KG1 (cell line): ENCODE measurements at regions not wholly inside any gene's neighbourhood (a gene's known extent, or its start where the extent isn't known, plus 50 kb on each side); places are given as distances from the start of the nearest gene placed in this dataset.

Experiments used
- DNase-seq: peaks from one replicate; lab custom pipeline; 2025; lab: John Stamatoyannopoulos, UW

GRCh38 chr7:13035233-13035632 lies 347.8 kb downstream of the ARL4A start:
- DNase-seq: no peak

GRCh38 chr7:13036256-13036780 lies 348.9 kb downstream of the ARL4A start:
- DNase-seq: no peak

- no peak for DNase-seq
These were observed 349.8 kb downstream of the ARL4A start for GRCh38 chr7:13037216-13037615.

DNA sequence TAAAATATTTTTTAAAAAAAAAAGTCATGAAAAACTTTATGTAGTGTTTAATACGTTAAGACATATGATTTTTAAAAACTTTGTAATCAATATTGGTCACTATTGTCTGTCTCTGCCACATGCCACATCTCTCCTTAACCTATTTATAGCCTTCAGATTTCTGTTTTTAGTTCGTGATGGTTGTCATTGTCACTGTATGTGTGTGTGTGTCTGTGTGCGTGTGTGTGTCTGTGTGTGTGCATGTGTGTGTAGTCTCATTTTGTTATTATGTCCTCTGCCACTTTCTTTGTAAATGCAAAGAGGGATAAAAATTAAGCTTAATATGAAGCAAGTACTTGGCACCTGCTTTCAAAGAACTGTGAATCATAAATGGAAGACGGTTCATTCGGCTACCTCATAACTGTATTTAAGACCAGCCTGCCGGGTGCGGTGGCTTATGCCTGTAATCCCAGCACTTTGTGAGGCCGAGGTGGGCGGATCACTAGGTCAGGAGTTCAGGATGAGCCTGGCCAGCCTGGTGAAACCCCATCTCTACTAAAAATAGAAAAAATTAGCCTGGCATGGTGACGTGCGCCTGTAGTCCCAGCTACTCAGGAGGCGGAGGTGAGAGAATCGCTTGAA lies 354.0 kb downstream of the ARL4A start:
- no peak for DNase-seq

DNA sequence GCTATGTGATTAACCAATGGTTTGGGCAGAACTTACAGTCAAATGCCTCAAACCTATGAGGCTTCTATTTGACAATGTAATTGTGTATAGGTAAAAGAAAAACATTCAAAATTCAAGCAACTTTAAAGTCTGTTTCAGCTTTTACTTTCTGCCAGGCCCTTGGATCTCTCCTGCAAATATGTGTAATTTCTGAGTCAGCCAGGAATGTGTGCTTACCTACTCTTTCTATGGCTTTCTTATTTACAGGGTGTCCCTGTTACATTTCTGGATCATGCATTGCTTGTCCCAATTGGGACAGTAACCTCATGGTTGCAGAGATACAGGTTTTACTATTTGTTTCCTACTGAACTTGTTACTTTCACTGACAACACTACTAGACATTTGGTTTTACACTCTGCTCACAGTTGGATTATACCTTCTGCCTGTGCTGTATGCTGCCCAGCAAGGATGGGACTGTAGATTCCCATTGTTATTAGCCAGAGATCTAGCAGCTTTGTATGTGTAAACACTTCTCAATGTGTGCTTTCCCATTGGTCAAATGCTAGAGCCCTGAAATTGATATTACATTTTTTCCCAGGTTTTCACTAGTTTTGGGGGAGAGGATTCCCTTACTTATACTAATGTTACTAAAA lies 355.3 kb downstream of the ARL4A start:
- DNase-seq: no peak

GRCh38 chr7:13044309-13044708 lies 356.9 kb downstream of the ARL4A start:
- DNase-seq: no peak

DNA sequence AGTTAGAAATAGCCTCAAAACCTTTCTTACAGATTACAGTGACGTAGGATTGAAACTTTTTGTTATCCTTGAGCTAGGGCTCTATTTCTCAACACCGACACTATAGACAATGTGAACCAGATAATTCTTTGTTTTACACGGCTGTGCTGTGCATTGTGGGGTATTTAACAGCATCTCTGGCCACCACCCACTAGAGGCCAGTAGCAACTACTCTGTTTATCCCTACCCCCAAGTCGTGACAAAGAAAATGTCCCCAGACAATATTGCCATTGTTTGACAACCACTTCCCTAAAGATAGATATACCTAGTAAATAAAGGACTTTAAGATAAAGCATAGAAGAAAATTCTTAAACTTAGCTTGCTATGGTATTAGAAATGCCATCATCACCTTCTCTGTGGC lies 359.6 kb downstream of the ARL4A start:
- no peak for DNase-seq

DNA sequence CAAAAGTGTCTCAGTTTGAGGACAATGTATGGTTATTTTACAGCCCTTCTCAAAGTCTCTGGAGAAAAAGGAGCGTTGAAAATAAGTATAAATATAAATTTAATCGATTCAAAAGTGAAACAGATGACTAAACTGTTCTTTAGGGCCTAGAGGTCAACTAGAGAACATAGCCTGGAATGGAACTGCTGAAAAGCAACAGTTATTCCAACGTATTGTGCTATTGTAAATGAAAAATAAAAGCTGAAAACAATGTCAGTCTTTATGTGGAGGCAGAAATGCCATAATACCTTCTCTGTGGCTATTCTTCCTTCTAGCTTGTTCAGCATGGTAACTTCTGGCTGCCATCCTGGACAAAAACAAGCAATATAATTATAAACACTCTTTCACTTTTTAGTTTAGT lies 362.5 kb downstream of the ARL4A start:
- DNase-seq: no peak

DNA sequence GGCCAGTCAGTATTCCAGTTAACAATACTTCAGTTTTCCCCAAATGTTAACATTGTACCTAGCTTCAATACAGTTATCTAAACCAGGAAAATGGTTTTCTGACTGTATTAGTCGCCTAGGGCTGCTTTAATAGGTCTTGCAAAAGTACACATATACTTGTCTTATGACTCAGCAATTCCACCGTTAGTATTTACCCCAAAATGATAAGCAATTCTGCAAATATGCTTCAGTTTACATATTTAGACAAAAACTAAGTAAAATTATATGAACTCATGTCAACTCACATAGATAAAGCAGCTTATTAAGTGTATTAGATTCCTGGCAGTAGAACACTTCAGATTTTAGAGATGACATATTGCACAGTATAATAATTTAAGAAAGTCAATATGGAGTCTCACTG lies 363.3 kb downstream of the ARL4A start:
- no peak for DNase-seq

DNA sequence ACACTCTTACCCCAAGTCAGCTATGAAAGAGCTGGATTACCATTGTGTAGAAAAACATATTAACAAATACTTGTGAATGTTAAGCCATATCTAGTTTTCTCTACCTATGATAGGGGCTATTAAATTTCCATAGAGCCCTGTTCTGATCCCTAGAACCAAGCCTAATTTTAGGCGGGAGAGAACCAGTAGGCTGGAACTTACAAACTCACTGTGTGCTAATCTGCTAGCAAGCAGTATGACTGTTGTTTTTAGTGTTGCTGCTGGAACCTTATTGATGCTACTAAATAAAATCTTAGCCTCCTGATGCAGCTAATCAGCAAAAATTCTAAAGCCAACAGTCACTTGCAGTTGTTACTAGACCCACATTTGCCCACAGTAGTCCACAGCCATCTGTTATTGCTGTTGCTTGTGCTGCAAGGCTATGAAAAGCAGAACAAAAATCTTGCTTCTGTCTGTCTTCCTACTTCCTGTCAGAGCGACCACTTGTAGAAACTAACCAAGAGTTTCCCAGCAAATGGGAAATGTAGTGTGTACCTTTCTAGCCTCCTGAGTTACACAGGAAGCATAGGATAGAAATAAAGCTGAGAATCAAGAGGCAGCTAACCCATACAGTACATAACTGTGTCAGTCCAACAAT lies 368.4 kb downstream of the ARL4A start:
- DNase-seq: no peak

DNA sequence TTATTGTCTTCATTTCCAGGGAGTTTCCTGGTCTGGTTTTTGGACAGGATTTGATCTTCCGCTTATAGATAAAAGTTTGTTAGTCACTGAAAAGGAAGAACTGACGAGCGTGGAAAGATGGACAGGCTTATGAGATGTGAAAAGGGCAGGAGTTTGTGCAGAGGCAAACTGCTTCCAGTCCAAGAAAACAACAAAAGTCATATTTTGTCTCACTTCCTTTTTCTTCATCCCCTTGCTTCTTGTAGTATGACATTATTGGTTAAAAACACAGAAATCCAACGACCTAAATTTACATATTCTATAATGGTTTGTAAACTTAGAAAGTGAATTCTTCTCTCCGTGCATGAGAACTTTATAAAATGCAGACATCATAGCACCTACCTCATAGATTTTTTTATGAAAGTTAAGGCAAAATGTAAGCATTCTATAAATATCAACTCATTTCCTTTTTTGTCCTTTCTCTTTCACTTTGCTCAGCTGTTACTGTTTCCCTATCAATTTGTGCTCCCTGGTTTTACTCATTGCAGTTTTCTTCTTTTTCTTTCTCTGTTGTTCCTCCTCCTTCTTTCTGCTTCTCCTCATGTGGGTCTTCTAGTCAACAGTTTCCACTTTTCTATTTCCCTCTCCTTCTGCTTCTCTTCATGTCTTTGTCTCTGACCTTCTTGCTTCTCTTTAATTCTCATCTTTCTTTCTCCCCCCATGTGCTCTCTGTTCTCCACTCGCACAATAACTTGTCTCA lies 370.2 kb downstream of the ARL4A start:
- DNase-seq: no peak

- DNase-seq: no peak
These were observed 372.7 kb downstream of the ARL4A start for GRCh38 chr7:13060173-13060572.

DNA sequence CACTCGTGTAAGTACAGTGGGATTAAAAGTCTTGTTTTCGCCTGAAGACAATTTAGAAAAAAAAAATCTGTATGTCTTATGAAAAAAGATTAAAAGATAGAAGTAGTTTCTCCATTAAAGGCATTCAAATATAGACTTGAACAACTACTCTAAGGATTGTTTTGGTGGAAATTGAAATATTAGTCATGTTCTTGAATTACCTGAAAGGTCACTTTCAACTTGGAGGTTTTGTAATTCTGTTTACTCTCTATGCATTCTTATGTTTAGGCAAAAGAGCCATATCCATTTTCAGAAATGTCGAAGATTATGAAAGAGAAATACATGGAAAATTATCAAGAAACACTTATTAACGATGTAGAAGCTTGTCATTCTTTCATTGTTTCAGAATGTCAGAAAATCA lies 373.7 kb downstream of the ARL4A start:
- DNase-seq: no peak

DNA sequence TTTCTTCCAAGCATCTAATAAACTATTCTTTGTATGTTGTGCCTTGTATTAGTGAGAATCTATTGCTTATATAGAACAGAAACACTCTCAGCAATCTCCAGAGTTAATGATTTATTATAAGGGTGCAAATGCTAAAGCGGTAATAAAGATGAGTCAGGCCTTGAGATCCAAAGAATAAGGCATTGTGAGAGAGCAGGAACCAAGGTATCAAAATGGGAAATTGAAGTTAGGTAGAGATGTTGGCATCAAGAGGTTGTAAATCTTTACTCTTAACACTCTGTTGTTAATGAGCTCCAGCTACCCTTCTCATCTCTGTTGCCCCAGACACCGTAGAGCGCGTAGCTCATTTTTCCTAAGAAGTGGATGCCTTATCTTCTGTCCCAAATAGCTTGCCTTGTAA lies 375.2 kb downstream of the ARL4A start:
- DNase-seq: no peak

GRCh38 chr7:13067036-13067435 lies 379.6 kb downstream of the ARL4A start:
- DNase-seq: no peak

GRCh38 chr7:13068032-13068431 lies 380.6 kb downstream of the ARL4A start:
- DNase-seq: no peak

- DNase-seq: no peak
These were observed 382.4 kb downstream of the ARL4A start for GRCh38 chr7:13069841-13070240.

- no peak for DNase-seq
These were observed 384.6 kb downstream of the ARL4A start for GRCh38 chr7:13072014-13072413.

DNA sequence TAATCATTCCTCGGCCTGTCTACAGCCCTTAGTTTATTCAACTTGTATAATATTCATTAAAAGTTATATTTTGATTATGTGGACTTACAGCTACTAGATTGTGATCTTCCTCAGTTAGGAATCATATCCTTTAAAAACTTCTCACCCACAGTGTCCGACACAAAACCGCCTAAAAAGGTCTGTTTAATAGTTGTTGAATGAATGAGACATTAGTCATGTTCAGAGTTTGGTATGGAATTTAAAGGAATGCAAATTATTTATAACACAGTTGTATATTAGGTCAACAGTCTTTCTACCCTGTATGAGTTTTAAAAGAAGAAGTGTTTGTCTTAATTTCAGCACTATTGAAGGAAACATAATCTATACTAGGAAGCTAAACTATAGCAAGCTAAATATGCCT lies 390.0 kb downstream of the ARL4A start:
- no peak for DNase-seq

- DNase-seq: no peak
These were observed 390.7 kb downstream of the ARL4A start for GRCh38 chr7:13078105-13078504.

DNA sequence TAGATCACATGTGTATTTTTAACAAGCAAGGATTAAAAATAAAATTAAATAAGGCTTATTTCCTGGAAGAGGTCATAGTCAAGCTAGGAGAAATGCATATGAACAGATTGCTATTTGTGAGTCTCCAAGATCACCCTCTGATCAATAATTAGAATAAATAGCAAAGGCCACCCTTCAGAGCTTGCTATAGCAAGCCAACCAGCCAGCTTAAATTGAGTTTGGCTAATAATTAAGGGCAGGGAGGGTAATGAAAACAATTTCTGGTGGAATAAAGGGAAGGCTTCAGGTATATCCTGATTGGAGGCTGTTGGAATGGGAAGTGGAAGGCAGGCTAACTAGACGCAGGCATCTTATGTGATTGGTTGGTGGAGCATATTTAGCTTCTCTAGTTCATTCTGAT lies 403.5 kb downstream of the ARL4A start:
- no peak for DNase-seq

DNA sequence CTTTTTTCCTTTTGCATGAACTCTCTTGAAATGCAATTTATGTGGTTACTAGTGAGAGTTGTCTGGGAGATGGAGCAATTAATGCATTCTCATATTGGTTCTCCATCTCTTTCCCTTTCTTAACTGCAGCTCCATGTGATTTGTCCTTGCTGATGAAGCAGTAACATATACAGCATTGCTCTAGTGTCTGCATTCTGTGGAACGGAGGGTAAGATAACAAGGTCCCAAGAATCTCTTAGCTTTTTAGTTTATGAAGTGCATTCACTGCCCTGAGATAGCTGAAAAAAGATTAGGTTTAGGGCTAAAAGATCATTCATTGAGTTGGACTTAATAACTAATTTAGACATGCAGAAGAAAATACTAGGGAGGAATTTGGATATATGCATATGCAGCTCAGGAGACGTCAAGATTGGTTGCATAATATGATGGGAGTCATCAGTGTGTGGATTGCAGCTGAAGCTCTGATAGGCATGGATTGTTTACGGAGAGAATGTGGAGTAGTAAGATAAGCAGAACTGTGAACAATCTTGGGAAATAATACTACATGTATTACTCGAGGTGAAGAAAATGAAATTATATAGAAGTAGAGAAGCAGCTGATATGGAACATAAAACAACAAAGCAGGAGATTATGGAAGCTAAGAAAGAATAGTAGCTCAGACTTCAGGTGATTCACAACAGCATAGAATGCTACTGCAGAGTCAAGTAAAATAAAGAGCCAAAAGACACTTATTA lies 404.7 kb downstream of the ARL4A start:
- no peak for DNase-seq
